ENCODE measurements at regions not wholly inside any gene's neighbourhood (a gene's known extent, or its start where the extent isn't known, plus 50 kb on each side); places are given as distances from the start of the nearest gene placed in this dataset.
"Not testable (repeated sequence)": the region's sequence is repeated elsewhere in the genome, so short reads cannot be mapped to it uniquely, and the experiment has no call there.

- DNase-seq (ENCODE audit: low read depth), result no peak
Measured at GRCh38 chr3:6717026-6717943, 143.6 kb upstream of the GRM7 start.

GRCh38 chr3:6719999-6720398, 140.9 kb upstream of the GRM7 start:
- DNase-seq (ENCODE audit: low read depth), result no peak

GRCh38 chr3:6721491-6721890, 139.4 kb upstream of the GRM7 start:
- DNase-seq (ENCODE audit: low read depth), result no peak

- DNase-seq (ENCODE audit: low read depth), result no peak
Measured at GRCh38 chr3:6723205-6723604, 137.7 kb upstream of the GRM7 start.

- no peak for DNase-seq (ENCODE audit: low read depth)
Measured at GRCh38 chr3:6726811-6727210, 134.1 kb upstream of the GRM7 start.

GRCh38 chr3:6732807-6733206, 128.1 kb upstream of the GRM7 start:
- DNase-seq (ENCODE audit: low read depth), result no peak

GRCh38 chr3:6733699-6734394, 127.1 kb upstream of the GRM7 start:
- DNase-seq (ENCODE audit: low read depth), result no peak

GRCh38 chr3:6734395-6734746, 126.5 kb upstream of the GRM7 start:
- no peak for DNase-seq (ENCODE audit: low read depth)

- no peak for DNase-seq (ENCODE audit: low read depth)
Measured at GRCh38 chr3:6736836-6737629, 123.9 kb upstream of the GRM7 start.

GRCh38 chr3:6737630-6738029, 123.3 kb upstream of the GRM7 start:
- DNase-seq (ENCODE audit: low read depth), result no peak

- DNase-seq (ENCODE audit: low read depth), result no peak
Measured at GRCh38 chr3:6739288-6739687, 121.6 kb upstream of the GRM7 start.

- no peak for DNase-seq (ENCODE audit: low read depth)
Measured at GRCh38 chr3:6743067-6743720, 117.7 kb upstream of the GRM7 start.

- DNase-seq (ENCODE audit: low read depth), result no peak
Measured at GRCh38 chr3:6746443-6746842, 114.5 kb upstream of the GRM7 start.

- no peak for DNase-seq (ENCODE audit: low read depth)
Measured at GRCh38 chr3:6747017-6747416, 113.9 kb upstream of the GRM7 start.

- no peak for DNase-seq (ENCODE audit: low read depth)
Measured at GRCh38 chr3:6750782-6751181, 110.1 kb upstream of the GRM7 start.

GRCh38 chr3:6753536-6753935, 107.4 kb upstream of the GRM7 start:
- DNase-seq (ENCODE audit: low read depth), result no peak

GRCh38 chr3:6769532-6770396, 91.2 kb upstream of the GRM7 start:
- DNase-seq (ENCODE audit: low read depth), result not testable (repeated sequence)

- no peak for DNase-seq (ENCODE audit: low read depth)
Measured at GRCh38 chr3:6770397-6770690, 90.6 kb upstream of the GRM7 start.

- no peak for DNase-seq (ENCODE audit: low read depth)
Measured at GRCh38 chr3:6771171-6771570, 89.7 kb upstream of the GRM7 start.

- DNase-seq (ENCODE audit: low read depth), result no peak
Measured at GRCh38 chr3:6779140-6779539, 81.8 kb upstream of the GRM7 start.

- no peak for DNase-seq (ENCODE audit: low read depth)
Measured at GRCh38 chr3:6781092-6781491, 79.8 kb upstream of the GRM7 start.

All from GM04503 (cell line).